Trophoblast cell (in vitro differentiated cells and primary cell): ENCODE measurements at regions not wholly inside any gene's neighbourhood (a gene's known extent, or its start where the extent isn't known, plus 50 kb on each side); places are given as distances from the start of the nearest gene placed in this dataset.

ENCODE experiments used
- DNase-seq, 2 donors: peaks; one replicate each; pipeline ENCODE4 v3.0.0-alpha.2; 2016
- H2AFZ ChIP-seq: 2 replicates; pipeline ENCODE4 v1.6.1; 2013; ENCODE audit warnings: low read length, moderate library complexity, mild to moderate bottlenecking; ENCODE audit not compliant: insufficient read depth, poor library complexity
- H2AK5ac ChIP-seq: 2 replicates; pipeline ENCODE4 v1.6.1; 2013; ENCODE audit warnings: mild to moderate bottlenecking, low read length
- H2BK120ac ChIP-seq: 2 replicates; pipeline ENCODE4 v1.6.1; 2013; ENCODE audit warnings: low read length, mild to moderate bottlenecking, moderate library complexity; ENCODE audit not compliant: insufficient read depth, poor library complexity
- H2BK12ac ChIP-seq: 2 replicates; pipeline ENCODE4 v1.6.1; 2013; ENCODE audit warnings: mild to moderate bottlenecking, low read length, moderate library complexity
- H2BK5ac ChIP-seq: 2 replicates; pipeline ENCODE4 v1.6.1; 2013; ENCODE audit warnings: low read length, low read depth, moderate library complexity, mild to moderate bottlenecking; ENCODE audit not compliant: poor library complexity
- H3K14ac ChIP-seq: 2 replicates; pipeline ENCODE4 v1.6.1; 2013; ENCODE audit warnings: mild to moderate bottlenecking, low read length
- H3K18ac ChIP-seq: 2 replicates; pipeline ENCODE4 v1.6.1; 2013; ENCODE audit warnings: mild to moderate bottlenecking, low read length
- H3K23ac ChIP-seq: 2 replicates; pipeline ENCODE4 v1.6.1; 2013; ENCODE audit warnings: low read length
- H3K27ac ChIP-seq: 2 replicates; pipeline ENCODE4 v1.5.1; 2013; ENCODE audit warnings: low read depth, mild to moderate bottlenecking, inconsistent platforms, low read length, moderate library complexity
- H3K27me3 ChIP-seq: 2 replicates; pipeline ENCODE4 v1.6.1; 2013; ENCODE audit warnings: inconsistent platforms, mild to moderate bottlenecking, low read length, moderate library complexity; ENCODE audit not compliant: insufficient read depth
- H3K36me3 ChIP-seq, 2 experiments: 1 replicate in 1 of 2; 2 replicates in 1 of 2; pipeline ENCODE4 v1.6.1; 2013; ENCODE audit warnings: low read length in 2 of 2, mild to moderate bottlenecking in 2 of 2, moderate library complexity in 1 of 2; ENCODE audit not compliant: insufficient read depth in 2 of 2, control insufficient read depth in 1 of 2
- H3K4ac ChIP-seq: 2 replicates; pipeline ENCODE4 v1.6.1; 2013; ENCODE audit warnings: low read depth, mild to moderate bottlenecking, low read length, moderate library complexity
- H3K4me1 ChIP-seq, 2 experiments: 1 replicate in 1 of 2; 2 replicates in 1 of 2; pipeline ENCODE4 v1.6.1; 2013; ENCODE audit warnings: low read length in 2 of 2, mild to moderate bottlenecking in 2 of 2, moderate library complexity in 1 of 2; ENCODE audit not compliant: insufficient read depth in 2 of 2, control insufficient read depth in 1 of 2
- H3K4me2 ChIP-seq: 2 replicates; pipeline ENCODE4 v1.6.1; 2013; ENCODE audit warnings: inconsistent platforms, mild to moderate bottlenecking, low read length, moderate library complexity
- H3K4me3 ChIP-seq: 2 replicates; pipeline ENCODE4 v1.5.1; 2013; ENCODE audit warnings: mild to moderate bottlenecking, low read depth, low read length, inconsistent platforms
- H3K79me1 ChIP-seq: one replicate; pipeline ENCODE4 v1.6.1; 2013; ENCODE audit warnings: low read length
- H3K79me2 ChIP-seq: 2 replicates; pipeline ENCODE4 v1.6.1; 2013; ENCODE audit warnings: low read length, mild to moderate bottlenecking; ENCODE audit not compliant: control insufficient read depth, insufficient read depth, poor library complexity
- H3K9ac ChIP-seq: 2 replicates; pipeline ENCODE4 v1.6.1; 2013; ENCODE audit warnings: mild to moderate bottlenecking, low read length
- H3K9me3 ChIP-seq: 2 replicates; pipeline ENCODE4 v1.6.1; 2013; ENCODE audit warnings: low read depth, mild to moderate bottlenecking, control low read depth, inconsistent platforms, low read length; ENCODE audit not compliant: insufficient read depth
- H4K12ac ChIP-seq: 2 replicates; pipeline ENCODE4 v1.6.1; 2013; ENCODE audit warnings: low read depth, mild to moderate bottlenecking, low read length, moderate library complexity
- H4K8ac ChIP-seq: 2 replicates; pipeline ENCODE4 v1.6.1; 2013; ENCODE audit warnings: low read depth, mild to moderate bottlenecking, low read length, moderate library complexity
- H4K91ac ChIP-seq: one replicate; pipeline ENCODE4 v1.6.1; 2013; ENCODE audit warnings: low read depth, mild to moderate bottlenecking, low read length, moderate library complexity
- WGBS: extraction: QIAGEN DNeasy Blood & Tissue Kit; methylation state at CpG from one replicate; pipeline ENCODE4 v1.1.7; 2013; ENCODE audit warnings: missing lambda C conversion rate; ENCODE audit not compliant: insufficient read length, insufficient coverage; ENCODE audit errors: extremely low coverage; 5-methylcytosine and 5-hydroxymethylcytosine counted together

GRCh38 chr4:169342906-169343564 is 72.3 kb upstream of the SH3RF1 start:
- no peak overlapping the region for H3K4ac ChIP-seq
- H3K36me3 ChIP-seq = no peaks in the 10 kb centered on the region
- no peaks in the 10 kb centered on the region for H3K4me1 ChIP-seq
- no peak overlapping the region for H3K14ac ChIP-seq
- no peak overlapping the region for H2AFZ ChIP-seq
- H3K9me3 ChIP-seq = no peaks in the 10 kb centered on the region
- no peak overlapping the region for H3K23ac ChIP-seq
- DNase-seq = no peak
- no peak overlapping the region for H3K27ac ChIP-seq
- no peak overlapping the region for H4K8ac ChIP-seq
- no peak overlapping the region for H3K4me2 ChIP-seq
- H2BK12ac ChIP-seq = no peak overlapping the region
- H4K12ac ChIP-seq = no peak overlapping the region
- no peak overlapping the region for H2BK120ac ChIP-seq
- H3K79me2 ChIP-seq = no peaks in the 10 kb centered on the region
- no peak overlapping the region for H4K91ac ChIP-seq
- no peak overlapping the region for H3K9ac ChIP-seq
- H3K27me3 ChIP-seq = no peaks in the 10 kb centered on the region
- no peak overlapping the region for H2BK5ac ChIP-seq
- H3K79me1 ChIP-seq = no peaks in the 10 kb centered on the region
- no peak overlapping the region for H3K18ac ChIP-seq
- H2AK5ac ChIP-seq = no peak overlapping the region
- no peak overlapping the region for H3K4me3 ChIP-seq

DNA sequence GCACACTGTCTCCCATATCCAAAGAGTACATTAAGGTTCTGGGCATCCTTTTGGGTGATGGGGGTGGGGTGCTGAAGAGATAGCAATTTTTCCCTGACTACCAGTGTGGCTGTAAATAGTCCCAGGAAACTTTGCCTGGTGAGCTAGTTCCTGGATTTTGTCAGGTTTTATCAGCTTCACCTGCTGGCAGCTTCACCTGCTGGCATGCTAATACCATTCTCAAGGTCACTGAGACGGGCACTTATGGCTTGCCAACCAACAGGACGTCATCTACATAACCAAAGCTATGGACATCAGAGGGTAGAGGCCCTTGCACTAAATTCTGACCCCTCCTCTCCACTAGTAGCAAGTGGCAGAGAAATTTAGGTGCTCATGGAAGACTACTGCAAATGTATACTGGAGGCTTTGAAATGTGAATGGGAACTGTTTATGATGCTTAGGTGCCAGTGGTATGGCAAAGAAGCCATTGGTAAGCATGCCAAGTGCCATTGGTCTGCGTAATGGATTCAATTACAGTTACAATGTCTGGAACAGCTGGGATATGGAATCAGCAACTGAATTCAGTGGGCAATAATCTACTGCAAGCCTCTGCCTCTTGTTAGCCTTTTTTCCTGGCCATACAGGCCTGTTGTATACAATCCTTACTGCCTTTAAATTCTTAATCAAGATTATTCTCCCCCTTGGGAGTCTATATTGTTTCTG is 71.6 kb upstream of the SH3RF1 start:
- no peak overlapping the region for H3K4me3 ChIP-seq
- DNase-seq = no peak
- H3K79me1 ChIP-seq = no peaks in the 10 kb centered on the region
- no peak overlapping the region for H3K4me2 ChIP-seq
- no peaks in the 10 kb centered on the region for H3K4me1 ChIP-seq
- no peak overlapping the region for H4K12ac ChIP-seq
- no peak overlapping the region for H2AFZ ChIP-seq
- WGBS = no CpG with 5 or more reads among the region's 3 CpGs
- no peak overlapping the region for H2BK120ac ChIP-seq
- no peak overlapping the region for H4K91ac ChIP-seq
- H4K8ac ChIP-seq = no peak overlapping the region
- no peak overlapping the region for H3K18ac ChIP-seq
- H3K9me3 ChIP-seq = no peaks in the 10 kb centered on the region
- no peak overlapping the region for H2AK5ac ChIP-seq
- no peak overlapping the region for H3K9ac ChIP-seq
- no peak overlapping the region for H3K4ac ChIP-seq
- H3K27me3 ChIP-seq = no peaks in the 10 kb centered on the region
- no peak overlapping the region for H3K27ac ChIP-seq
- H2BK5ac ChIP-seq = no peak overlapping the region
- H3K36me3 ChIP-seq = no peaks in the 10 kb centered on the region
- no peak overlapping the region for H3K23ac ChIP-seq
- H3K79me2 ChIP-seq = no peaks in the 10 kb centered on the region
- no peak overlapping the region for H3K14ac ChIP-seq
- no peak overlapping the region for H2BK12ac ChIP-seq

DNA sequence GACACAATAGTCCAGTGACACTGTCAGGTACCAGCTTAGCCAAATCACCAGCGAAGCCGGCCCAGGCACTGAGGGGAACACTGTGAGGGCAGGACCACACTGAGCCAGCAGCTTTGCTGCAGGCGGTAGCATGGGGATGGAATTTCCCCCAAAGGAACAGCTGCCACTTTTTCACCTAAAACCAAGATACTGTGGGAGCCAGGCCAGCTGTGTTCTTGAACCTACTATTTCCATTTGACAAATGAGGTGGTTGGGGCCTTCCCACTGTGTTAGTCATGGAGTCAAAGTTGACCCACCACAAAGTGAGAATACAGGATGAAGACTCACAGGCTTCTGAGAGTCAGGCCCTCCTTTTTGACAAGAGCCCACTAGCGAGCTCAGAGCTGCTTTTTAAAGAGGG is 70.7 kb upstream of the SH3RF1 start:
- H3K79me1 ChIP-seq = no peaks in the 10 kb centered on the region
- no peak overlapping the region for H3K27ac ChIP-seq
- no peak overlapping the region for H2AFZ ChIP-seq
- peaks cover under 1% of the 10 kb centered on the region for H3K9me3 ChIP-seq
- no peak overlapping the region for H3K14ac ChIP-seq
- H4K12ac ChIP-seq = no peak overlapping the region
- H2BK120ac ChIP-seq = no peak overlapping the region
- H3K36me3 ChIP-seq = no peaks in the 10 kb centered on the region
- H3K4ac ChIP-seq = no peak overlapping the region
- H3K4me2 ChIP-seq = no peak overlapping the region
- H2BK5ac ChIP-seq = no peak overlapping the region
- WGBS = no CpG with 5 or more reads among the region's 4 CpGs
- H3K4me1 ChIP-seq = no peaks in the 10 kb centered on the region
- no peak overlapping the region for H4K8ac ChIP-seq
- no peak overlapping the region for H3K23ac ChIP-seq
- no peak overlapping the region for H3K4me3 ChIP-seq
- H3K79me2 ChIP-seq = no peaks in the 10 kb centered on the region
- no peak overlapping the region for H2AK5ac ChIP-seq
- H3K9ac ChIP-seq = no peak overlapping the region
- no peak overlapping the region for H4K91ac ChIP-seq
- H2BK12ac ChIP-seq = no peak overlapping the region
- no peak for DNase-seq
- no peak overlapping the region for H3K18ac ChIP-seq
- H3K27me3 ChIP-seq = no peaks in the 10 kb centered on the region

DNA sequence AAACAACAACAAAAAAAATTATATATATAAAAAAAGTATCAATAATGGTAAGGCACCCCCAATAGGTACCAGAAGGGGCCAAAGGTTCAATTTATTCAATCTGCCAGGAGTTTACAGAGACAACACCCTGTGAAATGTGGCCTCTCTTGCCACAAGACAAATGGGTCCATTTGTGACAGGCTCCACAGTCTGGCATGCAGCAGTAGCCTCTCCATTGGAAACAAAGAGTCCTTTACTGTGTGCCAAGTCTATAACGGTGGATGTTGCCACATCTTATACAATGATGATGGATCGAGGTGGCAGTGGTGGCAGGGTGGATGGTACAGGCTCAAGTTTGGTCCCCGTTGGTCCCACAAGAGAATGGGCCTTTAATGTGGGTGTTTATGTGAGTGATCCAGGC is 70.1 kb upstream of the SH3RF1 start:
- H3K4ac ChIP-seq = no peak overlapping the region
- H4K8ac ChIP-seq = no peak overlapping the region
- no CpG with 5 or more reads among the region's 3 CpGs for WGBS
- no peaks in the 10 kb centered on the region for H3K79me2 ChIP-seq
- no peak overlapping the region for H3K23ac ChIP-seq
- H3K9me3 ChIP-seq = peaks cover 1% of the 10 kb centered on the region
- no peak overlapping the region for H2BK5ac ChIP-seq
- no peak overlapping the region for H2BK120ac ChIP-seq
- no peak overlapping the region for H3K27ac ChIP-seq
- no peaks in the 10 kb centered on the region for H3K27me3 ChIP-seq
- H3K4me3 ChIP-seq = no peak overlapping the region
- H3K4me1 ChIP-seq = no peaks in the 10 kb centered on the region
- H4K91ac ChIP-seq = no peak overlapping the region
- no peaks in the 10 kb centered on the region for H3K36me3 ChIP-seq
- no peak overlapping the region for H2AFZ ChIP-seq
- DNase-seq = no peak
- H3K9ac ChIP-seq = no peak overlapping the region
- no peak overlapping the region for H3K14ac ChIP-seq
- H3K18ac ChIP-seq = no peak overlapping the region
- H3K79me1 ChIP-seq = no peaks in the 10 kb centered on the region
- no peak overlapping the region for H2AK5ac ChIP-seq
- no peak overlapping the region for H2BK12ac ChIP-seq
- H4K12ac ChIP-seq = no peak overlapping the region
- no peak overlapping the region for H3K4me2 ChIP-seq
